HG02885 (cell line): ENCODE measurements at regions not wholly inside any gene's neighbourhood (a gene's known extent, or its start where the extent isn't known, plus 50 kb on each side); places are given as distances from the start of the nearest gene placed in this dataset.
"Not testable (repeated sequence)": the region's sequence is repeated elsewhere in the genome, so short reads cannot be mapped to it uniquely, and the experiment has no call there.

Experiments used
- ATAC-seq: cut with Tn5 transposase; IDR thresholded peaks from one replicate; pipeline ENCODE4 v1.9.1; 2021; ENCODE audit warnings: mild to moderate bottlenecking; ENCODE audit not compliant: unreplicated experiment, poor library complexity

GRCh38 chrX:66110112-66110511 lies 53.9 kb upstream of the HEPH start:
- peak; percentile 49 for ATAC-seq

GRCh38 chrX:66107860-66108259 lies 56.2 kb upstream of the HEPH start:
- not testable (repeated sequence) for ATAC-seq

- not testable (repeated sequence) for ATAC-seq
These were observed 61.6 kb upstream of the HEPH start for GRCh38 chrX:66102398-66102797.

GRCh38 chrX:66098162-66098561 lies 58.3 kb upstream of the VSIG4 start:
- ATAC-seq = no peak

- ATAC-seq = not testable (repeated sequence)
These were observed 57.1 kb upstream of the VSIG4 start for GRCh38 chrX:66096987-66097386.

GRCh38 chrX:66090004-66090403 lies 50.1 kb upstream of the VSIG4 start:
- ATAC-seq = not testable (repeated sequence)
